Vagina (tissue), 2 donors: ENCODE measurements at regions not wholly inside any gene's neighbourhood (a gene's known extent, or its start where the extent isn't known, plus 50 kb on each side); places are given as distances from the start of the nearest gene placed in this dataset.

Source experiments
- CTCF ChIP-seq, 3 experiments: fragments of 450-650 bp in 2 of 3; fragments of 200-600 bp in 1 of 3; sonication (generic) in 1 of 3; IDR thresholded peaks; one replicate each; pipeline ENCODE4 v1.5.1; 2017 to 2019; ENCODE audit warnings: antibody characterized with exemption in 3 of 3, mild to moderate bottlenecking in 2 of 3, moderate library complexity in 2 of 3
- POLR2A ChIP-seq, 2 donors: fragments of 450-650 bp; IDR thresholded peaks; one replicate each; pipeline ENCODE4 v1.6.1; 2017; ENCODE audit warnings: antibody characterized with exemption in 2 of 2, mild to moderate bottlenecking in 2 of 2, moderate library complexity in 2 of 2
- POLR2AphosphoS5 ChIP-seq, 2 donors: sonication (generic); formaldehyde crosslinking; IDR thresholded peaks; one replicate each; pipeline ENCODE4 v1.9.0; 2017; ENCODE audit warnings: antibody characterized with exemption in 2 of 2, mild to moderate bottlenecking in 2 of 2, low read depth in 1 of 2; ENCODE audit not compliant: insufficient read depth in 1 of 2

- no peak for TF ChIP-seq POLR2AphosphoS5 (IDR thresholded peaks at IDR 0.05; ENCODE audit: insufficient read depth in 1 of 2, low read depth in 1 of 2)
- no peak for TF ChIP-seq CTCF (IDR thresholded peaks at IDR 0.05)
- TF ChIP-seq POLR2A (IDR thresholded peaks at IDR 0.05), result no peak
These were observed 118.2 kb upstream of the RND3 start for GRCh38 chr2:150605664-150606063.
